ENCODE measurements at regions not wholly inside any gene's neighbourhood (a gene's known extent, or its start where the extent isn't known, plus 50 kb on each side); places are given as distances from the start of the nearest gene placed in this dataset.

DNA sequence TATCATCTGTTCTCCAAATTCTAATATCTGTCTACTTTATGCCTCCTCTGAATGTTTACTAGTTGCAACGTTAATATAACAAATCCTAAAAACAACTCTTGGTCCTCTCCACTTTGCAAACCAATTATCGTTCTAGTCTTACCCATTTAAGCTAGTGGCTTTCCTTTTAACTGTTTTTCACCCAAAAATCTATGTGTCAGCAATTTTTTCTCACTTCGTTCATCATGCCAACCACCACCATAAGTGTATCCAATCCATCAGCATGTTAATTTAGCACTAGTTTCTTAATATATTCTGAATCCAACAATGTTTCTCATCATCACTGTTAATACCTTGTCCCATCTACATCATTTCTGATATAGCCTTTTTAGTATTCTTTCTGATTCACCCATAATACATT lies 90.0 kb upstream of the RORB start:
- Histone ChIP-seq H4K20me1 (ENCODE audit: insufficient read depth) (no peaks in the 10 kb centered on the region), H3F3A (ENCODE audit: insufficient read depth, low read depth) (no peaks in the 10 kb centered on the region), H3K79me2 (ENCODE audit: low read depth) (no peaks in the 10 kb centered on the region), H3K4me1 (replicated peaks; ENCODE audit: insufficient read depth) (no peaks in the 10 kb centered on the region), H3K36me3 (ENCODE audit: low read depth) (no peaks in the 10 kb centered on the region), H3K9me2 (ENCODE audit: insufficient read depth) (no peaks in the 10 kb centered on the region; the same call in 1 of the 2 replicates), H3K4me3 (no peak overlapping the region), H3K27ac (no peak overlapping the region), H3K4me2 (no peak overlapping the region), H3K9me3 (ENCODE audit: insufficient read depth, low read depth) (no peaks in the 10 kb centered on the region), H2AFZ (no peak overlapping the region), H3K27me3 (ENCODE audit: insufficient read depth, low read depth) (no peaks in the 10 kb centered on the region)
- BruUV-seq (replicated peaks), result no TSS peak
- CTCF ChIA-PET, result no interaction called here
- intact Hi-C loops (cut with micrococcal nuclease; ENCODE audit: unreplicated experiment), result no loop called here
- TF ChIP-seq CTCF (conservative IDR thresholded peaks at IDR 0.05), result no peak
- TF ChIP-seq EZH2 (IDR thresholded peaks at IDR 0.05; ENCODE audit: low read depth), result no peak
- POLR2A ChIA-PET (ENCODE audit: unreplicated experiment), result no interaction called here
- no peak for DNase-seq

GRCh38 chr9:74412236-74412979 lies 84.7 kb upstream of the RORB start:
- Histone ChIP-seq H3K9me3 (ENCODE audit: insufficient read depth, low read depth) (no peaks in the 10 kb centered on the region), H3F3A (ENCODE audit: insufficient read depth, low read depth) (no peaks in the 10 kb centered on the region), H4K20me1 (ENCODE audit: insufficient read depth) (no peaks in the 10 kb centered on the region), H3K4me3 (no peak overlapping the region), H3K27ac (no peak overlapping the region), H2AFZ (no peak overlapping the region), H3K9me2 (ENCODE audit: insufficient read depth) (no peaks in the 10 kb centered on the region; the same call in 1 of the 2 replicates), H3K4me1 (replicated peaks; ENCODE audit: insufficient read depth) (no peaks in the 10 kb centered on the region), H3K27me3 (ENCODE audit: insufficient read depth, low read depth) (no peaks in the 10 kb centered on the region), H3K36me3 (ENCODE audit: low read depth) (no peaks in the 10 kb centered on the region), H3K79me2 (ENCODE audit: low read depth) (no peaks in the 10 kb centered on the region), H3K4me2 (no peak overlapping the region)
- no peak for DNase-seq
- no TSS peak for BruUV-seq (replicated peaks)
- ChIA-PET CTCF (no interaction called here), POLR2A (ENCODE audit: unreplicated experiment) (no interaction called here)
- no peak for TF ChIP-seq CTCF (conservative IDR thresholded peaks at IDR 0.05)
- no peak for TF ChIP-seq EZH2 (IDR thresholded peaks at IDR 0.05; ENCODE audit: low read depth)
- intact Hi-C loops (cut with micrococcal nuclease; ENCODE audit: unreplicated experiment), result no loop called here

DNA sequence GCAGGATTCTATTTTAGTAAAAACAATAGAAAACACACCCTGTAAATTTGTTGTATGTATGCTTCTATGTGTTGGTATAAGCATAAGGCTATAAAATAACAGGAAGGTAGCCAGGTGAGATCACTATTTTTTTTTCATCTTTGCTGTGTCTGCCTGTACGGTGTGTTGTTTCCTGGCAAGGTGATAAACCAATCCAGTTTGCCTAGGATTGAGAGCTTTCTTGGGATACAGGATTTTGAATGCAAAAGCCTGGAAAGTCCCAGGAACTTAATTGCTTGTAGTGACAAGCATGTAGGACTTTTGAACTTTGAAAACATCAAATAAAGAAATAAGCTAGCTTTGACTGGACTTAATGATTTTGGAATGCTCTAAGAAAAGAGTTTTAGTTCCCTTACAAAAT lies 83.3 kb upstream of the RORB start:
- intact Hi-C loops (cut with micrococcal nuclease; ENCODE audit: unreplicated experiment), result no loop called here
- Histone ChIP-seq H4K20me1 (ENCODE audit: insufficient read depth) (no peaks in the 10 kb centered on the region), H3K36me3 (ENCODE audit: low read depth) (no peaks in the 10 kb centered on the region), H3F3A (ENCODE audit: insufficient read depth, low read depth) (no peaks in the 10 kb centered on the region), H3K27me3 (ENCODE audit: insufficient read depth, low read depth) (no peaks in the 10 kb centered on the region), H3K27ac (no peak overlapping the region), H3K4me1 (replicated peaks; ENCODE audit: insufficient read depth) (no peaks in the 10 kb centered on the region), H3K4me3 (no peak overlapping the region), H3K9me2 (ENCODE audit: insufficient read depth) (no peaks in the 10 kb centered on the region; the same call in 1 of the 2 replicates), H3K4me2 (no peak overlapping the region), H2AFZ (no peak overlapping the region), H3K79me2 (ENCODE audit: low read depth) (no peaks in the 10 kb centered on the region), H3K9me3 (ENCODE audit: insufficient read depth, low read depth) (no peaks in the 10 kb centered on the region)
- DNase-seq, result no peak
- CTCF ChIA-PET, result no interaction called here
- TF ChIP-seq EZH2 (IDR thresholded peaks at IDR 0.05; ENCODE audit: low read depth) (no peak), CTCF (conservative IDR thresholded peaks at IDR 0.05) (no peak)
- BruUV-seq (replicated peaks), result no TSS peak
- POLR2A ChIA-PET (ENCODE audit: unreplicated experiment), result no interaction called here

Measured in PC-9 (cell line).